Activated CD4-positive, alpha-beta memory T cell treated with anti-CD3 and anti-CD28 coated beads for 36 hours (primary cell): ENCODE measurements at regions not wholly inside any gene's neighbourhood (a gene's known extent, or its start where the extent isn't known, plus 50 kb on each side); places are given as distances from the start of the nearest gene placed in this dataset.
"Not testable (repeated sequence)": the region's sequence is repeated elsewhere in the genome, so short reads cannot be mapped to it uniquely, and the experiment has no call there.

ENCODE experiments used
- CTCF ChIA-PET: fragments of 350-600 bp; sonication (Branson Sonifier 250); formaldehyde crosslinking; loops from one replicate; lab custom pipeline; 2021; ENCODE audit warnings: antibody characterized with exemption, inconsistent platforms; lab: Charles Lee
- POLR2A ChIA-PET: fragments of 350-600 bp; sonication (Branson Sonifier 250); formaldehyde crosslinking; loops from one replicate; lab custom pipeline; 2021; ENCODE audit warnings: antibody characterized with exemption; lab: Charles Lee
- DNase-seq: peaks from one replicate; pipeline ENCODE4 v3.0.0-alpha.2; 2020
- H3K27ac Mint-ChIP-seq: one replicate; pipeline ENCODE4 v1.8.0; 2021; ENCODE audit warnings: mixed read lengths
- H3K27me3 Mint-ChIP-seq: one replicate; pipeline ENCODE4 v1.8.0; 2021; ENCODE audit warnings: mixed read lengths
- H3K36me3 Mint-ChIP-seq: one replicate; pipeline ENCODE4 v1.8.0; 2021; ENCODE audit warnings: mixed read lengths
- H3K4me1 Mint-ChIP-seq: one replicate; pipeline ENCODE4 v1.8.0; 2021; ENCODE audit warnings: low read depth, mixed read lengths
- H3K4me3 Mint-ChIP-seq: one replicate; pipeline ENCODE4 v1.8.0; 2021; ENCODE audit warnings: mild to moderate bottlenecking, mixed read lengths
- H3K9me3 Mint-ChIP-seq: one replicate; pipeline ENCODE4 v1.8.0; 2021; ENCODE audit warnings: mixed read lengths
- intact Hi-C: fragments of 100-400 bp; cut with micrococcal nuclease; formaldehyde crosslinking; loops from one replicate; pipeline ENCODE4 v1.15.1; 2023

DNA sequence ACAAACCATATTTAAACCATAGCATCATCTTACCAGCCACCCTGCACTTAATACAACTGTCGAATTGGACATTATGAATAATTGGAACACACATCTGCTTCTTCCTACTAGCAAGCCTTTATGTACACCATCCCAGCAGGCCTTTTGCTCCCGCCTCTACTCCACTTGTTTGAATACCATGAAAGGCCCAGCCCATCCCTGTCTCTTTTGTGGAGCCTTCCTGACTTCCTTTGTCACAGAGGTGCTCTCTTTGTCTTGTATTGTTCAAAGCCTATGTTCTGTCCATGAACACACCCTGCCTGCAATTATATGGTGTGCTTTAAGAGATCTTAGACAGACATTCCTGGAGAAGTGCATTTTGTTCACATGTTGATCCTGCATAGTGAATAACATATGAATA, 465.7 kb downstream of the DIRAS2 start:
- POLR2A ChIA-PET, result no interaction called here
- Mint-ChIP-seq H3K4me1 (no peaks in the 10 kb centered on the region), H3K27me3 (peaks cover 5% of the 10 kb centered on the region), H3K36me3 (no peaks in the 10 kb centered on the region), H3K4me3 (no peak overlapping the region), H3K27ac (no peak overlapping the region), H3K9me3 (no peaks in the 10 kb centered on the region)
- intact Hi-C loops, result no loop called here
- CTCF ChIA-PET, result no interaction called here
- DNase-seq, result no peak

DNA sequence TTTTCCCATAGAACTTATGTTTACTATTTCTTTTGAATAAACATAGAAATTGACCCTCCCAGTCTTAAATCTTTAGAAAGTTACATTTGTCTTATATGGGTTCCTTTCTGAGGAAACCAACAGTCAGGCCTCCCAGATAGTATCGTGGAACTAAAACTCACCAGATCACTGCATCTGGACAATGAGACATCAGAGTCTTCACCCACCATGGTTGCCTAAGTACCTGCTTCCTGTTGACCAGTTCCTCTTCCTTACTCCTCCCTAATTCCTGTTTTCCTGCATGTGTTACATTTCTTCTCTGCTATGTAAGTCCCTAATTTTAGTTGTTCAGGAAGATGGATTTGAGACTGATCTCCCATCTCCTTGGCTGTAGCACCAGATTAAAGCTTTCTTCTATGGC, 462.2 kb downstream of the DIRAS2 start:
- intact Hi-C loops, result no loop called here
- CTCF ChIA-PET, result interaction anchor here (0.7 kb wide), 1 partner anchor 601 kb away, joined by 3 read pairs; no protein-coding TSS in a partner anchor

DNA sequence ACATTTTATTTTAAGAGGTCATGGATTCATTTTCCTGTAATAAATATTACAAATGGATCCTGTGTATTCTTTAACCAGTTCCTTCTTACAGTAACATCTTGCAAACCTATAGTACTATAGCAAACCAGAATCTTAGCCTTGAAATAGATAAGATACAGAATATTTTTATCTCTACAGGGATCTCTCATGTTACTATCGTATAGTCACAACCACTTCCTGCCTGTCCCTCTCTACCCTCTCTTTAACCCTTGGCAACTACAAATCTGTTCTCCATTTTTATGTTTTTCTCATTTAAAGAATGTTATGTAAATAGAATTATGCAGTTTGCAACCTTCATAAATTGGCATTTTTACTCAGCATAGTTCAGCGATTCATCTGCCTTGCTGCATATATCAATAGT, 454.0 kb downstream of the DIRAS2 start:
- intact Hi-C loops, result no loop called here
- POLR2A ChIA-PET, result no interaction called here

More for the DNA sequence above, 462.2 kb downstream of the DIRAS2 start:
- Mint-ChIP-seq H3K27ac (no peak overlapping the region), H3K4me3 (no peak overlapping the region), H3K9me3 (no peaks in the 10 kb centered on the region), H3K36me3 (no peaks in the 10 kb centered on the region), H3K4me1 (no peaks in the 10 kb centered on the region), H3K27me3 (peaks cover 3% of the 10 kb centered on the region)
- DNase-seq, result no peak
- POLR2A ChIA-PET, result no interaction called here

DNA sequence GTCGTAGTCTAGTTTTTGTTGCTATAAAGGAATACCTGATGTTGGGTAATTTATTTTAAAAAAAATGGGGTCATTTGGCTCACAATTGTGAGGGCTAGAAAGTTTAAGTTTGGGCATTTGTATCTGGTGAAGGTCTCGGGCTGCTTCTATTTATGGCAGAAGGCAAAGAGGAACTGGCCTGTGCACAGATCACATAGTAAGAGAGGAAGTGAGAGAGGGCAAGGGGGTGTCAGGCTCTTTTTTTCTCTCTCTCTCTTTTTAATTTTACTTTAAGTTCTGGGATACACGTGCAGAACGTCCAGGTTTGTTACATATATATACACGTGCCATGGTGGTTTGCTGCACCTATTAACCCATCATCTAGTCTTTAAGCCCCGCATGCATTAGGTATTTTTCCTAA, 453.3 kb downstream of the DIRAS2 start:
- ChIA-PET POLR2A (no interaction called here), CTCF (no interaction called here)
- peaks cover 7% of the 10 kb centered on the region for H3K9me3 Mint-ChIP-seq
- H3K27me3 Mint-ChIP-seq, result peaks cover 3% of the 10 kb centered on the region
- intact Hi-C loops, result no loop called here
- no peak overlapping the region for H3K4me3 Mint-ChIP-seq
- no peak for DNase-seq
- H3K27ac Mint-ChIP-seq, result no peak overlapping the region
- H3K36me3 Mint-ChIP-seq, result no peaks in the 10 kb centered on the region
- peaks cover 14% of the 10 kb centered on the region for H3K4me1 Mint-ChIP-seq

More for the DNA sequence above, 454.0 kb downstream of the DIRAS2 start:
- Mint-ChIP-seq H3K4me1 (peaks cover 14% of the 10 kb centered on the region), H3K27ac (no peak overlapping the region), H3K4me3 (no peak overlapping the region), H3K36me3 (no peaks in the 10 kb centered on the region), H3K9me3 (peaks cover 7% of the 10 kb centered on the region), H3K27me3 (peaks cover 3% of the 10 kb centered on the region)
- CTCF ChIA-PET, result no interaction called here
- no peak for DNase-seq

DNA sequence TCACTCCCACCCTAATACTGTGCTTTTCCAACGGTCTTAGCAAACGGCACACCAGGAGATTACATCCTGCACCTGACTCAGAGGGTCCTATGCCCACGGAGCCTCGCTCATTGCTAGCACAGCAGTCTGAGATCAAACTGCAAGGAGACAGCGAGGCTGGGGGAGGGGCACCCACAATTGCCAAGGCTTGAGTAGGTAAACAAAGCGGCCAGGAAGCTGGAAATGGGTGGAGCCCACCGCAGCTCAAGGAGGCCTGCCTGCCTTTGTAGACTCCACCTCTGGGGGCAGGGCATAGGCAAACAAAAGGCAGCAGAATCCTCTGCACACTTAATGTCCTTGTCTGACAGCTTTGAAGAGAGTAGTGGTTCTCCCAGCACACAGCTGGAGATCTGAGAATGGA, 450.2 kb downstream of the DIRAS2 start:
- H3K36me3 Mint-ChIP-seq, H3K9me3 Mint-ChIP-seq, H3K27me3 Mint-ChIP-seq, H3K27ac Mint-ChIP-seq, POLR2A ChIA-PET, H3K4me3 Mint-ChIP-seq, intact Hi-C loops: not testable (repeated sequence)
- CTCF ChIA-PET, result interaction anchor here (0.6 kb wide), 1 partner anchor 923 kb away, joined by 3 read pairs; no protein-coding TSS in a partner anchor
- H3K4me1 Mint-ChIP-seq, result peaks cover 14% of the 10 kb centered on the region
- peak; percentile 54 for DNase-seq

DNA sequence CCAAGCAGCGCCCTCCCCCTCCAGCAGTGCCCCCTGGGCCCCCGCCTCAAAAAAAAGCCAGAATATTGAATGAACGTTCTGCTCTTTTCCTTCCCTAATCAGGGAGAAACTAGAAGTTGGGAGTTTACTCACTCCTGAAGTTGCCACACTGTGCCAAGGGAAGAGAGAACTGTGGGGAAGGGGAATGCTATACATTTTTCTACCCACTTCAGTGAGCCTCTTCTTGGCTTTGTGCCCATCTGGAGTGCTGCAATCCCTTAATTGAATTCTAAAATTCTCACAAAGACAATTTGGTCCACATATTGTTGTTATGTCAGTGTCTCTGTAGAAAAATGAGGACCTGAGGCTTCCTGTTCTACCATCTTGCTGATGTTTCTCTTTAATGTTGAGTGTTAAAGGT, 443.7 kb downstream of the DIRAS2 start:
- no peak overlapping the region for H3K4me3 Mint-ChIP-seq
- no peak for DNase-seq
- H3K36me3 Mint-ChIP-seq, result no peaks in the 10 kb centered on the region
- ChIA-PET POLR2A (no interaction called here), CTCF (no interaction called here)
- no peak overlapping the region for H3K27ac Mint-ChIP-seq
- peaks cover 4% of the 10 kb centered on the region for H3K27me3 Mint-ChIP-seq
- intact Hi-C loops, result no loop called here
- H3K4me1 Mint-ChIP-seq, result no peaks in the 10 kb centered on the region
- H3K9me3 Mint-ChIP-seq, result peaks cover 9% of the 10 kb centered on the region

DNA sequence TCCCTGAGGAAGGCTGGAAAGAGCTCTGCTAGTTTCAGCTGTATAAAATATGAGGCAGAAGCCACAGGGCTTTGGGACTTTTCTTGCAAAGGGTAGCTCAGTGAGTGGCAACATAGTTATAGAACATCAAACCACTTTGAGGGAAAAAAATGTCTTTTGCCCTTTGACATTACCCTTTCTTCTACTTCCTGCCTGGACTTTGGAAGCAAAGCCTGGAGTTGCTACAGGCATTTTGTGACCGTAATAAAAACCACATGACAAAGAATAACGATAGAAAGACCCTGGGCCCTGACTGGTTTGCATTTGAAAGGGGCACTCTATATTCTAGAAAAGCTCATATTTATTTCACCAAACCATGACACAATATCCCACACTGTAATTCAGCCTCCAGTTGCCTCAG, 440.9 kb downstream of the DIRAS2 start:
- POLR2A ChIA-PET, result no interaction called here

DNA sequence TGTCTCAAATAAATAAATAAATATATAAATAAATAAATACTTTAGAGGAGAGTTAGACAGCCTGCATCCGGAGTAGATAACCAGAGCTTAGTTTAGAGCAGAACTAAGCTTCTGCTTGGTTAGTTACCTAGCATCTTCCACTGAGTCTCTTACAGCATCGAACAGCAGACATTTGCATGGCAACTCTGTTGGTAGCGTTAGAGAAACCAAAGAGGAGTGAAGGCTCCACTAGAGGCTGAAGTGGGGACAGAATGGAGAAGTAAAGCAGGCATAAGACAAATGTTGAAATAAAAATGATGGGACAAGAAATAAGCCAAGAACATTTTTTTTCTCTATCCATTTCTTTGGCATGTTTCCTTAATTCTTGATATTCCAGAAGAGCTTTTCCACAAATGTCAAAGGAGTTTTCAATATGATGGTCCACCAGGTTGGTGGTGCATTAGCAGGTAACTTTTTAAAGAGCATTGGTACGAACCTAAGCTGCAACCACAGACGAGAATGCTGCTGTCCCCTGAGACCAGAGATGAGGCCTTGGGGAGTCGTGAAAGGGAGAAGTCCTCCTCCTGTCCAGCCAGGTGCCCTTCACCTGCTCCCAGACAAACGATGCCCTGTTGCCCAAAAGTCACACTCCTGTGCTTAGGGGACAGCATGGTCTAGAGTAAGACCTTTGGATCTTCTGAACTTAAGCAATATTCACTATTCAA, 438.3 kb downstream of the DIRAS2 start:
- Mint-ChIP-seq H3K4me1 (no peaks in the 10 kb centered on the region), H3K9me3 (no peaks in the 10 kb centered on the region), H3K27ac (no peak overlapping the region), H3K4me3 (no peak overlapping the region), H3K36me3 (no peaks in the 10 kb centered on the region), H3K27me3 (peaks cover 4% of the 10 kb centered on the region)
- CTCF ChIA-PET, result no interaction called here
- intact Hi-C loops, result no loop called here
- POLR2A ChIA-PET, result no interaction called here
- no peak for DNase-seq

More for the DNA sequence above, 440.9 kb downstream of the DIRAS2 start:
- H3K27me3 Mint-ChIP-seq, result peaks cover 4% of the 10 kb centered on the region
- H3K36me3 Mint-ChIP-seq, result no peaks in the 10 kb centered on the region
- peaks cover 7% of the 10 kb centered on the region for H3K9me3 Mint-ChIP-seq
- no peak overlapping the region for H3K4me3 Mint-ChIP-seq
- H3K27ac Mint-ChIP-seq, result no peak overlapping the region
- CTCF ChIA-PET, result no interaction called here
- DNase-seq, result no peak
- no peaks in the 10 kb centered on the region for H3K4me1 Mint-ChIP-seq
- intact Hi-C loops, result no loop called here

DNA sequence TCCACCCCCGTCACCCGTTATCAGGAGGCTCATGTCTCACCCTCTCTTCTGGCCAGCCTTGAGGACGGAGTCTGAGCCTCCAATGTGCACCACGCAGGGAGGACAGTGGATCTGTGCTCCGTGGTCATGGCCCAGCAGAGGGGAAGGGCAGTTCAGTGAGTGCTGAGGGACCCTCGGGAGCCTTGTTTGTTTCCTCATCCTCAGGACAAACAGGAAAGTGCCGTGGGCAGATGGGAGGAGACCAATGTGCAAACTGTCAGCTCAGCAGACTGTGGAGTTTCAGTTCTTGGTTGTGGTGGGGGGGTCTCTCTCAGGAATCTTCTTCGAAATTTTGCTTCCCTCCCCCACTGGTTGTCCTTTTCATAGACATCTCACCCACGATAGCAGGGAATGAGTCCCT, 429.6 kb downstream of the DIRAS2 start:
- CTCF ChIA-PET, intact Hi-C loops, H3K27me3 Mint-ChIP-seq, H3K4me1 Mint-ChIP-seq, H3K27ac Mint-ChIP-seq, H3K36me3 Mint-ChIP-seq, H3K9me3 Mint-ChIP-seq, H3K4me3 Mint-ChIP-seq, DNase-seq, POLR2A ChIA-PET: not testable (repeated sequence)

DNA sequence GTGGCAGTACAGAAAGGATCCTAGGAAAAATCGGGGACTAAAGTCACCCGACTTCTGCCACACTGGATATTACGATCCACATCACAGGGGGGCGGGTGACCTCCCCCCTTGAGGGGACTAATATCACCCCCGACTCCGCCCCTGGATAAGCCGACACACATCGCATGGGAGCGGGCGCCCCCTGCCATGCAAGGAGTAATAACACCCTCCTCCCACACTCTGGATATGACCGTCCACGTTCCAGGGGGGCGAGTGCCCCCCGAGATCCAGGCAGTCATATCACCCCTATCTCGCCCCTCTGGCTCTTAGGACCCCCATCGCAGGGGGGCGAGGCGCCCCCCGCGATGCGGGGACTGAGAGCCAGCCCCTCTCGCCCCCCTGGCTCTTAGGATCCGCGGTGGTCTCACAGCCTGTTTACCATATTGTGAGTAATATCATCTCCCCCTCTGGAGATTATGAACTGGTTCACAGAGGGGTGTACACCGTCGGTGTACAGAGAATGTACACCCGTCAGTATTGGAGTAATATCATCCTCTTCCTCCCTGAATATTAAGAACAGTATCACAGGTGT, 423.0 kb downstream of the DIRAS2 start:
- ChIA-PET POLR2A (no interaction called here), CTCF (no interaction called here)
- Mint-ChIP-seq H3K36me3 (no peaks in the 10 kb centered on the region), H3K4me3 (no peak overlapping the region), H3K27ac (no peak overlapping the region), H3K9me3 (no peaks in the 10 kb centered on the region), H3K4me1 (no peaks in the 10 kb centered on the region), H3K27me3 (peaks cover 7% of the 10 kb centered on the region)
- intact Hi-C loops, result loop anchor here (2.0 to 10.0 kb wide), 2 partner anchors 79 to 625 kb away; no protein-coding TSS in a partner anchor
- peak; percentile 39 for DNase-seq

DNA sequence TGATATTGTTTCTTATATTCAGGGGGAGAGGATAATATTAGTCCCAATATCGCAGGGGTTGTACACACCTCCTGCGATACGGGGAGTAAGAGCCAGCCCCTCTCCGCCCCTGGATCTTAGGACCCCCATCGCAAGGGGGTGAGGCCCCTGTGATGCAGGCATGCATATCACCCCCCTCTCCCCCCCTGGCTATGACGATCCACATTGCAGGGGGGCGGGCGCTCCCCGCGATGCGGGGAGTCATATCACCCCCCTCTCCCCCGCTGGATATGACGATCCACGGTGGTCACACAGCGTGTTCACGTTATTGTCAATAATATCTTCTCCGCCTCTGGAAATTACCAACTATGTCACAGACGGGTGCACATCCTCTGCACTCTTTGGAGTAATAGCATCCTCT, 420.7 kb downstream of the DIRAS2 start:
- not testable (repeated sequence) for H3K27me3 Mint-ChIP-seq, H3K36me3 Mint-ChIP-seq

DNA sequence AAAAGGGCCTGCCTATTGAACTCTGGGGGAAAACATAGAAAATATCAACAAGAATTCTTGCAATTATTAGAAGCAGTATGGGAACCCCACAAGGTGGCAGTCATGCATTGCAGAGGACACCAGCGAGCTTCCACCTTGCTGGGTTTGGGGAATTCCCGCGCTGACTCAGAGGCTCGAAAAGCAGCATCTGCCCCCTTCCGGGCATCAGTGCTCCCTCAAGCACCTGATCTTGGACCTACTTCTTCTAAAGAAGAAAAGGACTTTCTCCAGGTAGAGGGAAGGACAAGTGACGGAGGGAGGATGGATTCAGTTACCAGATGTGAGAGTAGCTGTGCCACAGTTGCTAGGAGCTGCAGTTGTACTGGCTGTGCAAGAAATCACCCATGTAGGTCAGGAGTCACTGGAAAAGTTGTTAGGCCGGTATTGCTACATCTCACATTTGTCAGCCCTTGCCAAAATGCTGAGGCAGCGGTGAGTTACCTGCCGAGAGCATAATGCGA, 415.7 kb downstream of the DIRAS2 start:
- POLR2A ChIA-PET, H3K4me3 Mint-ChIP-seq, H3K4me1 Mint-ChIP-seq, H3K27me3 Mint-ChIP-seq, H3K9me3 Mint-ChIP-seq, H3K36me3 Mint-ChIP-seq, H3K27ac Mint-ChIP-seq: not testable (repeated sequence)
- intact Hi-C loops, result loop anchor here (2.0 to 10.0 kb wide), 4 partner anchors 415 to 644 kb away; partner anchors contain the start of gene DIRAS2
- CTCF ChIA-PET, result interaction anchor here (0.6 to 2.4 kb wide), 6 partner anchors 9 to 644 kb away, joined by 3 to 12 read pairs (median 4); no protein-coding TSS in a partner anchor
- peak; percentile 83 for DNase-seq

More for the DNA sequence above, 420.7 kb downstream of the DIRAS2 start:
- intact Hi-C loops, result loop anchor here (10.0 kb wide), 1 partner anchor 627 kb away; no protein-coding TSS in a partner anchor
- H3K4me3 Mint-ChIP-seq, H3K4me1 Mint-ChIP-seq, POLR2A ChIA-PET, H3K27ac Mint-ChIP-seq, CTCF ChIA-PET, H3K9me3 Mint-ChIP-seq: not testable (repeated sequence)
- DNase-seq, result peak; percentile 29
